ENCODE measurements at regions not wholly inside any gene's neighbourhood (a gene's known extent, or its start where the extent isn't known, plus 50 kb on each side); places are given as distances from the start of the nearest gene placed in this dataset.
"Not testable (repeated sequence)": the region's sequence is repeated elsewhere in the genome, so short reads cannot be mapped to it uniquely, and the experiment has no call there.

- peak; percentile 14 to 91 (median 60) for DNase-seq
- intact Hi-C loops (cut with DNase I): no loop called here
Observed at GRCh38 chr11:69915501-69916250, 96.5 kb upstream of the FGF3 start.

GRCh38 chr11:69916251-69916649 is 97.0 kb upstream of the FGF3 start:
- peak in 4 of 10 donors; percentile 2 to 72 (median 19) for DNase-seq
- intact Hi-C loops (cut with DNase I): not testable (repeated sequence)

GRCh38 chr11:69916806-69917387 is 97.7 kb upstream of the FGF3 start:
- intact Hi-C loops (cut with DNase I): no loop called here
- DNase-seq: no peak

GRCh38 chr11:69917529-69917928 is 98.3 kb upstream of the FGF3 start:
- intact Hi-C loops (cut with DNase I): no loop called here
- DNase-seq: no peak

GRCh38 chr11:69918231-69918937 is 99.2 kb upstream of the FGF3 start:
- peak in 8 of 10 donors; percentile 1 to 85 (median 16) for DNase-seq
- intact Hi-C loops (cut with DNase I): no loop called here

- DNase-seq: peak; percentile 43 to 94 (median 75)
- intact Hi-C loops (cut with DNase I): loop anchor here (1.0 kb wide), 1 partner anchor 277 kb away; no protein-coding TSS in a partner anchor
Observed at GRCh38 chr11:69918938-69919650, 99.9 kb upstream of the FGF3 start.

- intact Hi-C loops (cut with DNase I): loop anchor here (1.0 kb wide), 1 partner anchor 276 kb away; no protein-coding TSS in a partner anchor
- DNase-seq: peak in 6 of 10 donors; percentile 2 to 66 (median 4)
Observed at GRCh38 chr11:69919659-69920344, 100.6 kb upstream of the FGF3 start.

GRCh38 chr11:69920345-69921127 is 101.3 kb upstream of the FGF3 start:
- peak in 5 of 10 donors; percentile 5 to 57 (median 8) for DNase-seq
- intact Hi-C loops (cut with DNase I): no loop called here

- intact Hi-C loops (cut with DNase I): no loop called here
- DNase-seq: peak in 5 of 10 donors; percentile 3 to 69 (median 4)
Observed at GRCh38 chr11:69921128-69922014, 102.2 kb upstream of the FGF3 start.

GRCh38 chr11:69922015-69922595 is 102.9 kb upstream of the FGF3 start:
- peak in 4 of 10 donors; percentile 5 to 72 (median 55) for DNase-seq
- intact Hi-C loops (cut with DNase I): no loop called here

GRCh38 chr11:69922596-69923111 is 103.4 kb upstream of the FGF3 start:
- peak in 4 of 10 donors; percentile 5 to 71 (median 38) for DNase-seq
- intact Hi-C loops (cut with DNase I): no loop called here

GRCh38 chr11:69923196-69923595 is 104.0 kb upstream of the FGF3 start:
- peak in 4 of 10 donors; percentile 1 to 35 (median 16) for DNase-seq
- intact Hi-C loops (cut with DNase I): no loop called here

- peak in 5 of 10 donors; percentile 6 to 60 (median 39) for DNase-seq
- intact Hi-C loops (cut with DNase I): no loop called here
Observed at GRCh38 chr11:69923641-69924307, 104.6 kb upstream of the FGF3 start.

- peak in 3 of 10 donors; percentile 1 to 32 (median 4) for DNase-seq
- intact Hi-C loops (cut with DNase I): no loop called here
Observed at GRCh38 chr11:69924308-69925161, 105.3 kb upstream of the FGF3 start.

- intact Hi-C loops (cut with DNase I): no loop called here
Observed at GRCh38 chr11:69925366-69926196, 106.4 kb upstream of the FGF3 start.

More at GRCh38 chr11:69925366-69926196, 106.4 kb upstream of the FGF3 start:
- peak in 4 of 10 donors; percentile 4 to 55 (median 32) for DNase-seq

All from posterior cingulate gyrus (tissue), 11 donors.